Fibroblast of skin of scalp (primary cell): ENCODE measurements at regions not wholly inside any gene's neighbourhood (a gene's known extent, or its start where the extent isn't known, plus 50 kb on each side); places are given as distances from the start of the nearest gene placed in this dataset.
"Not testable (repeated sequence)": the region's sequence is repeated elsewhere in the genome, so short reads cannot be mapped to it uniquely, and the experiment has no call there.

Experiments
- DNase-seq: peaks from one replicate; pipeline ENCODE4 v3.0.0-alpha.2; 2013

DNA sequence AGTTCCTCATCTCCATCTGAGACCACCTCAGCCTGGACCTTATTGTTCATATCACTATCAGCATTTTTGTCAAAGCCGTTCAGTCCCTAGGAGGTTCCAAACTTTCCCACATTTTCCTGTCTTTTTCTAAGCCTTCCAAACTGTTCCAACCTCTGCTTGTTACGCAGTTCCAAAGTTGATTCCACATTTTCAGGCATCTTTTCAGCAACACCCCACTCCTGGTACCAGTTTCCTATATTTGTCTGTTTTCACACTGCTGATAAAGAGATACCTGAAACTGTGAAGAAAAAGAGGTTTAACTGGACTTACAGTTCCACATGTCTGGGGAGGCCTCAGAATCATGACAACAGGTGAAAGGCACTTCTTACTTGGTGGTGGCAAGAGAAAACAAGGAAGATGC is 622.1 kb downstream of the MAT2B start:
- no peak for DNase-seq

GRCh38 chr5:164132358-164132757 is 626.9 kb downstream of the MAT2B start:
- no peak for DNase-seq

GRCh38 chr5:164137095-164137494 is 631.7 kb downstream of the MAT2B start:
- no peak for DNase-seq

DNA sequence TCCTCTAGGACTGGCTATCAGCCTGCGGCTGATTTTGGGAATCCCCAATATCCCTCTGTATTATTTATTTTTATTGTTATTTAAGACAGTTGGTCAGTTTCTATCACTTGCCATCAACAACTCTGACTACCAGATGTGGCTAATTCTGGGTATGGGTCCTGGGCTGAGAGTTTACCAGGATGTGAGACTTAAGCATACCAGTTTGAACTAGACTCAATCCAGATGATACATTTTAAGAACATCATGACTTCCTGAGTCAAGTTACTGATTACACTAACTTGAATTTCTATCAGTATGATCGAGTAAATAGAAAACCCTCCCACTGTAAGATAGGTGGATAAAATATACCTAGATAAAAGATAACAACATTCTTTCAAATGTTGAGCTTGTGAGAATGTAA is 634.0 kb downstream of the MAT2B start:
- no peak for DNase-seq

DNA sequence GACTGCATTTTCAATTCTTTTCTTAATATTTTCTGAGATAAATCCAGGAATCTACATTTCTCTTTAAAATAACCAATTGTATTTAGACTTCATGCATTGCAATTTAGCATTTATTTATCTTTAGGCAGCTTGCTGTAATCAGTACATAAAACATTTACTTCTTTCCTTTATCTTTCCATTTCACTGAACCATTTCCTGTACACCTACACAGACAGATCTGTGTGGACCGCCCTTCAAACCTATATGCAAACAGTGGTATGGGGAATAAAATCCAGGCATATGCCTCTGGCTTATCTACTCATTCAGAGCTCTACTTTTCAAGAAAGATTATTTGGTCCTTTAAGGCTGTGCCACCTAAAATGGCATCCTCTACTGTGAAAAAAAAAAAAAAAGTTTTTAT is 640.0 kb downstream of the MAT2B start:
- DNase-seq, result no peak

- no peak for DNase-seq
These were observed 640.8 kb downstream of the MAT2B start for GRCh38 chr5:164146223-164146622.

DNA sequence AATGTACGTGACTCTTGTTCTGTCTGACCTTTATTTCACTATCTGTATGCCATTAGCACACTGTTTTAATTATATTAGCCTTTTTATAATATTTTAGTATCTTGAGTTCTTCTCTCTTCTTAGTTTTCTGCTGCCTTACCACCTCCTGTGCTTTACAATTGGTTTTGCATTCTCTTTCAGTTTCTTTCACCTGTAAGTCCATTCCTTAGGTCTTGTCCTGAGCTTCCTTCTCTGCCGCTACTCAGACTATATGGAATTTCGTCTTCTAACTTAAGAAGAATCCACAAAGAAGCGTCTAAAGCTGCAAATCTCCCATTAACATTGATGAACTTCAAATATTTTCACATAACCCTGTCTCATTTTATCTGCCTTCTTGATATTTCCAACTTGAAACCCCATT is 642.9 kb downstream of the MAT2B start:
- no peak for DNase-seq

GRCh38 chr5:164152539-164152938 is 647.1 kb downstream of the MAT2B start:
- not testable (repeated sequence) for DNase-seq

- DNase-seq, result peak; percentile 38
These were observed 648.2 kb downstream of the MAT2B start for GRCh38 chr5:164153469-164154172.

DNA sequence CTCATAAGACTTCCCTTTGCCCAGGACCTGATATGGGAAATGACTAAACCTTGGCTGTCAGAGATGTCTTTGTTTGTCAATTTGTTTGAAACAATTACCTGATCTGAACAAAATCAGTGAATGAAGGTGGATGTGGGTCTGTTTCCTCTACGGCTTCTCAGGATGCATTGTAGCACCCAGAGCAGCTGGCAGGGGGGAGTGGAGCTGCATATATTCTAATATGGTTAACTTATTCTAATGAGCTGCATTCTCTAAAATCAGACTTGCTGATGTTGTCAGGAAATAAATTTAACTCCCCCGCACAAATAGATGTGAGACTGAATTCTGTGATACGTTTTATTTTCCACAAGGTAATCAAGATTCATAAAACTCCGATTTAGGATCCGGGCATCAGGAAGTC is 665.4 kb downstream of the MAT2B start:
- no peak for DNase-seq

DNA sequence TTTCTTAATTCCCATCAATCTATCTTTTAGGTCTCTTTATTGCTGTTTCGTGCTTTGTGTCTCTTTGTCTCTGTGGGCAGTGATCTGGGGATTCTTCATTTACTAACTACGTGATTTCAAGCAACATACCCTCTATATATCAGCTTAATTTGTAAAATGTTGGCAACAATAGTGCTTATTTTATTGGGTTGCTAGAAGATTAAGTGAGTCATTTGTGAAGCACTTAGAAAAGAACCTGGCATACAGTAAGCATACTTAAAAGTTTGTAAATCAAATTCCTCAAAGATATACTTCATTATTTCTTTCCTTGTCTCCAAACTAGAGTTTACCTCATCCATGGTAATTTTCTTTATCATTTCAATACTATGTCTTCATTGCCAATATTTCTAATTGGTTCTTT is 669.7 kb downstream of the MAT2B start:
- DNase-seq, result peak; percentile 39

DNA sequence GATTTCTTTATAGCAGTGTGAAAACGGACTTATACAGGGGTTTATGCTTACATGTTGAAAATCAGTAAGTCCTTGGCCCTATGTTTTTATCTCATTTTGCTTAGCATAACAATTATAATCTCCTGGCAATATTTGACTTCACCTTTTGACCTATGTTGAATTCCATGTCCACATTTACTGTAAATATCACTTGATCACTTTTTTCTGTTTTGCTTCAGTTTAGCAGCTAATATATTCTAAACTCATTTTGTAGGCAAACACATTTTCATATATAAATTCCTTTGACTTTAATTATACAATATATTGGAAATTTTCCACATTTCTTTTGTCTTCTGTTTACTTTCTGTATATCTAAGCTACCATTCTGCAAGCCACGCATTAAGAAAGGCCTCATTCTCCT is 674.0 kb downstream of the MAT2B start:
- no peak for DNase-seq

DNA sequence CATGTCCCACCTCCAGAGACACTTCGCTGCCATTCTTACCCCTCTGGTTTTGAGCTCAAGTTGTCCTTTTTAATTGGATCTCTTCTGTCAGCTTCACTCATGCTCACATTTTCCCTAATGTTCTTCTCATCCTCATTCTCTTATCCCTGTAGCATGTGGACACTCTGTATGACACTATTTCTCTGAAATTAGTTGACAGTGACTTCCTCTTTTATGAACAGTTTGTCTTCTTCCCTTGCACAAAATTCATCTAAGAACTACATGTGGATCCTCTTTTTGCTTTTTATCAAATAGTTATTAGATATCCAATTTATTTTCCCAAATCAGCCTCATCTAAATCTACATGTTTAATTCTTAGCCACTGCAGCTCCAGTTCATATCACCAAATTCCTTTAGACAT is 676.2 kb downstream of the MAT2B start:
- no peak for DNase-seq

DNA sequence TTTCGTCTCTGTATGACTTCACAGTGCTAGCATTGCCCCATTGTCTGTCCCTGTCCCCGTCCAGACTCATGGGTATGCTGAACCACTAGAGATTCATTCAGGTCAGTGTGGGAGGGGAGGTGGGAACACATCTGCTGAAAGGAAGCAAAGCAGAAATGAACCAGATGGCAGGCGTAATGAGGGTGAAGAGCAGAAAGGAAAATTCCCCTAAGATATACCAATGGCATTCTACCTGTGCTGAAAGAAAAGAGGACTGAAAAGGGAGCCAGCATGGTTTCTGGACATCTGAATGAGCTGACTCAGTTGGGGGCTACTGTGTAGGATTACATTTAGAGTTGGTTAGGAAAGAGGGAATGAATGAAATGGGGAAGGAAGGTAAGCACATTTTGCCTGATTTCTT is 678.7 kb downstream of the MAT2B start:
- DNase-seq, result no peak

DNA sequence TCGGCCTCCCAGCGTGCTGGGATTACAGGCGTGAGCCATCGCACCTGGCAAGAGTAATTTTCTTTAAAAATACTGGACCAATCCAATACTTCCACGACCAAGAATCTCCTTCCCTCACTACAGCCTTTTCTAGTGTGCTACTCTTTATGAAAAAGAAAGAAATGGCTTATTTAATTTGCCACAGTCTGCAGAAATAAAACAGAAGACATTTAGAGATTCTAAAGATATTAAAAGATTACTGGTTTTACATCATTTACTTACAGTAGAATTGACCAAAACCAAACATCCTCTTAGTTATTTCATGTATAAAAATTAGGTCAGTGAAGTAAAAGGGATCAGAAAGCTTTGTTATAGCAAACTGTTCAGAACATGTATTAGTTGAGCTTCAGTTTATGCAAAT is 679.6 kb downstream of the MAT2B start:
- DNase-seq, result no peak

DNA sequence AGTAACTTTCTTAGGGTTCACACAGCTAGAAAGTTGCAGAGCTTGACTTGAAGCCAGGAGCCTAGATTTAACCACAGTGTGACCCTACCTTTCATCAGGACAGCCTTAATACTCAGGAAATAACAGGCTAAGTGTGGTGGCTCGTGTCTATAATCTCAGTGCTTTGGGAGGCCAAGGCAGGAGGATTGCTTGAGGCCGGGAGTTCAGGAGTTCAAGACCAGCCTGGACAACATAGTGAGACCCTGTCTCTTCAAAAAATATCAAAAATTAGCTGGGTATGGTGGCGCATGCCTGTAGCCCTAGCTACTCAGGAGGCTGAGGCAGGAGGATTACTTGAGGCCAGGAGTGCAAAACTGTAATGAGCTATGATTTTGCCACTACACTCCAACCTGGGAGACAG is 681.1 kb downstream of the MAT2B start:
- no peak for DNase-seq

DNA sequence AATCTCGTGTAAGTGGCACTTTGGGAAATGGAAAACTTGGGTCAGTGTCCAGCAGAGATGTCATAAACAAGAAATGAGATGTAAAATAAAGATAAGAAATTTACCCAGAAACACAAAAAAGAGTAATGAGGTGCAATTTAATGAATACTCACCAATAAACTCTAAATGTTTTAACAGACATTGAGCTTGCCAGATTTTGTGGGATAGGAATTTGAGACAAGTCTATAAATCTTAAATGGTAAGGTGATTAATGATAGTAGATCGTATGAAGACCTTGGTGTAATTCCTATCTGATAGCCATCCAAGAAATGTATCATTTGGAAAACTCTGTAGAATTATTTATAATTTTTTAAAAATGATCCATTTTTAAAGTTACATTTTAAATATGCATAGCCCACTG is 682.4 kb downstream of the MAT2B start:
- DNase-seq, result no peak

GRCh38 chr5:164188733-164189148 is 683.3 kb downstream of the MAT2B start:
- DNase-seq, result peak; percentile 35

DNA sequence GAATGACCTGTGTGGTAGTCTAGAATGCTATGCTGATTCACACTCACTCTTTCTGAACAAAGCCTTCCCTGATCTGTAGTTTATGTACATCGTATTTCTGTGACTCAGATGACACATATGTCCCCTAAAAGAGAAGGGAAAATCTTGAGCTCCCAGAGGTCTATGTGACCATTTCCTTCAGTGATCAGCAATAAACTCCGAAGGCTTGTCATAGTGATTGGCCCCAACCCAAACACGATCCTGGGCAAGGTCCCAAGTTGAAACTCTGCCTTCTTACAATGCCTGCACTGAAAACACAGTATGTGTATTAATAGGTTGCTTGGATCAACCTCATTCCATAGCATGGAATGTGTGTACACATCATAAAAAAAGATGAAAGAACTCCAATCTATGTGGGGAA is 685.8 kb downstream of the MAT2B start:
- DNase-seq, result peak; percentile 67

DNA sequence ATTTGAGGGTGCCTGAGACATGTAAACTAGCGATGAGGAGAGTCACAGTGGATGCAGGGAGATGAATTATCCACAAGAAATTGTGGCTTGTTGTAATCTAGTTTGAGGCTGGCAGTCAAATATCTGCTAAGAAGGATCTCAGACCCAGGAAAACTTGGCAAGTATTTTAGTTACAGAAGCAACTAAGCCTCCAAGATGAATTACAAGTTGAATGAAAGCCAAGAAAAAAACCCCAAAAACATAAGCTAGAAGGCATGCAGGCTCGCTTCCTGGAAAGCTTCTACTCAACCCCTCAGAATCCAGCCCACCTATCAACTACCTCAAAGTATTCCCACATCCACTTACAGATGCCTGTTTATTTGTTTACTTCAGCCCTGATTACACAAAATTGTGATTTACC is 696.9 kb downstream of the MAT2B start:
- DNase-seq, result peak; percentile 60

- peak; percentile 13 for DNase-seq
These were observed 698.3 kb downstream of the MAT2B start for GRCh38 chr5:164203581-164204225.

DNA sequence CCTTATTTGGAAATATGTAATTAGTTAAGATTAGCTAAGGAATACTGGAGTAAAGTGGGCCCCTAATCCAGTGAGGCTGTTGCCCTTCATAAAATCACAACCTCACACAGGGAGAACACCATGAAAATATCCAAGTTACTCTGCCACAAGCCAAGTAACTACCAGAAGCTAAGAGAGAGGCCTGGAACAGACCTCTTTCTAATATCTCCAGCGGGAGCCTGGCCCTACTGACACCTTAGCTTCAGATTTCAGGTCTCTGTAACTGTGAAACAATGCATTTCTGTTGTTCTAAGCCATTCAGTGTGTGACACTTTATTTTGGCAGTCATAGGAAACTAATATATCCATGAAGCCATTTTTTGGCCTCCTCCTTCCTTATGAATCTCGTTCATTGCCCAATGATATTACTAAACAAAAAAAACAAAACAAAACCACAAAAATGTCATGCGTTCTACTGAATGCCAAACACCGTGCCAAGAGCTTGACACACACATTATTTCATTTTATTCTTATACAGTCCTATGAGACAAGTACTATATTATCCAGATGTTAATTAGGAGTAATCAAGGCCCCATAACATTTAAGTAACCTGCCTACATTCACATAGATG is 699.0 kb downstream of the MAT2B start:
- DNase-seq, result peak; percentile 86

- DNase-seq, result no peak
These were observed 700.8 kb downstream of the MAT2B start for GRCh38 chr5:164206196-164206595.

GRCh38 chr5:164207646-164208045 is 702.2 kb downstream of the MAT2B start:
- DNase-seq, result no peak
